CD14-positive monocyte (primary cell): ENCODE measurements at regions not wholly inside any gene's neighbourhood (a gene's known extent, or its start where the extent isn't known, plus 50 kb on each side); places are given as distances from the start of the nearest gene placed in this dataset.

Source experiments
- DNase-seq, 3 donors: peaks; one replicate each; pipeline ENCODE4 v3.0.0-alpha.2; 2011 to 2022
- H2AFZ ChIP-seq: 2 replicates; pipeline ENCODE4 v1.6.0; 2012; ENCODE audit warnings: mild to moderate bottlenecking, low read depth, low read length, inconsistent platforms; ENCODE audit not compliant: insufficient read depth, poor library complexity, severe bottlenecking
- H3K27ac ChIP-seq, 2 donors: 1 replicate in 1 of 2; 2 replicates in 1 of 2; pipeline ENCODE4 v1.5.1; 2012 to 2013; ENCODE audit warnings: low read length in 2 of 2, control low read depth in 1 of 2, inconsistent platforms in 1 of 2, low read depth in 1 of 2, mild to moderate bottlenecking in 1 of 2
- H3K27me3 ChIP-seq, 2 donors: one replicate each; pipeline versions ENCODE4 v1.6.0 to v1.6.1; 2011 to 2013; ENCODE audit warnings: low read length in 2 of 2; ENCODE audit not compliant: control insufficient read depth in 2 of 2, insufficient read depth in 2 of 2
- H3K36me3 ChIP-seq, 2 donors: replicated peaks in 1 of 2; 1 replicate in 1 of 2; 2 replicates in 1 of 2; pipeline versions ENCODE4 v1.5.1 to v1.6.1; 2012 to 2013; ENCODE audit warnings: low read length in 2 of 2, control low read depth in 1 of 2, inconsistent platforms in 1 of 2, mild to moderate bottlenecking in 1 of 2; ENCODE audit not compliant: insufficient read depth in 2 of 2, control insufficient read depth in 1 of 2
- H3K4me1 ChIP-seq, 2 donors: 1 replicate in 1 of 2; 2 replicates in 1 of 2; pipeline versions ENCODE4 v1.5.1 to v1.6.1; 2012 to 2013; ENCODE audit warnings: low read length in 2 of 2, control low read depth in 1 of 2, inconsistent platforms in 1 of 2, mild to moderate bottlenecking in 1 of 2, moderate library complexity in 1 of 2; ENCODE audit not compliant: insufficient read depth in 2 of 2, control insufficient read depth in 1 of 2
- H3K4me2 ChIP-seq: replicated peaks from 2 replicates; pipeline ENCODE3; 2012; ENCODE audit warnings: low read length, moderate library complexity, mild to moderate bottlenecking; ENCODE audit not compliant: poor library complexity, severe bottlenecking; ENCODE audit errors: extremely low read depth
- H3K4me3 ChIP-seq, 3 experiments: fragments of 200-600 bp in 1 of 3; sonication (generic) in 1 of 3; replicated peaks in 1 of 3; 1 replicate in 2 of 3; 2 replicates in 1 of 3; pipeline ENCODE4 v1.5.1; 2011 to 2013; ENCODE audit warnings: low read length in 3 of 3, mild to moderate bottlenecking in 3 of 3, control low read depth in 2 of 3, low read depth in 2 of 3, inconsistent platforms in 1 of 3, moderate library complexity in 1 of 3
- H3K79me2 ChIP-seq: 2 replicates; pipeline ENCODE4 v1.6.0; 2012; ENCODE audit warnings: mild to moderate bottlenecking, control low read depth, inconsistent platforms, low read length, moderate library complexity; ENCODE audit not compliant: insufficient read depth
- H3K9ac ChIP-seq: 2 replicates; pipeline ENCODE4 v1.6.0; 2017; ENCODE audit warnings: low read length, mild to moderate bottlenecking; ENCODE audit not compliant: insufficient read depth, poor library complexity, severe bottlenecking
- H3K9me3 ChIP-seq, 2 donors: replicated peaks in 1 of 2; 1 replicate in 1 of 2; 2 replicates in 1 of 2; pipeline versions ENCODE4 v1.5.1 to v1.6.1; 2012 to 2013; ENCODE audit warnings: low read length in 2 of 2, control low read depth in 1 of 2; ENCODE audit not compliant: control insufficient read depth in 1 of 2, insufficient read depth in 1 of 2
- H4K20me1 ChIP-seq: 2 replicates; pipeline ENCODE4 v1.6.0; 2012; ENCODE audit warnings: mild to moderate bottlenecking, low read length, control low read depth, moderate library complexity; ENCODE audit not compliant: insufficient read depth
- H3K27ac Mint-ChIP-seq, 7 donors: one replicate each; pipeline ENCODE4 v1.8.0; 2020; ENCODE audit warnings: mild to moderate bottlenecking in 7 of 7, mixed read lengths in 7 of 7, moderate library complexity in 6 of 7, inconsistent platforms in 2 of 7
- H3K27me3 Mint-ChIP-seq, 3 donors: one replicate each; pipeline ENCODE4 v1.8.0; 2021 to 2022; ENCODE audit warnings: low read depth in 3 of 3, mild to moderate bottlenecking in 3 of 3, mixed read lengths in 3 of 3, moderate library complexity in 3 of 3, inconsistent platforms in 1 of 3
- H3K36me3 Mint-ChIP-seq, 2 donors: one replicate each; pipeline ENCODE4 v1.8.0; 2020; ENCODE audit warnings: mixed read lengths in 2 of 2, inconsistent platforms in 1 of 2, mild to moderate bottlenecking in 1 of 2
- H3K4me1 Mint-ChIP-seq: one replicate; pipeline ENCODE4 v1.8.0; 2020; ENCODE audit warnings: mild to moderate bottlenecking, mixed read lengths
- H3K4me3 Mint-ChIP-seq, 2 donors: one replicate each; pipeline ENCODE4 v1.8.0; 2020; ENCODE audit warnings: mild to moderate bottlenecking in 2 of 2, mixed read lengths in 2 of 2, moderate library complexity in 1 of 2
- H3K9me3 Mint-ChIP-seq, 7 donors: one replicate each; pipeline ENCODE4 v1.8.0; 2020 to 2022; ENCODE audit warnings: mixed read lengths in 7 of 7, mild to moderate bottlenecking in 6 of 7, moderate library complexity in 6 of 7, inconsistent platforms in 2 of 7
- CTCF ChIP-seq: fragments of 200-600 bp; IDR thresholded peaks from one replicate; pipeline ENCODE4 v1.8.0; 2022; ENCODE audit warnings: antibody characterized with exemption, mild to moderate bottlenecking
- WGBS: methylation state at CpG from one replicate; pipeline ENCODE4 v1.1.5; 2013; ENCODE audit warnings: missing lambda C conversion rate; ENCODE audit not compliant: insufficient coverage; 5-methylcytosine and 5-hydroxymethylcytosine counted together
- intact Hi-C, 2 donors: fragments of 100-400 bp; cut with micrococcal nuclease; formaldehyde crosslinking; loops; one replicate each; pipeline versions ENCODE4 v1.15.0 to v1.15.1; 2023

GRCh38 chr20:9911519-9911918, 72.6 kb upstream of the PAK5 start:
- Mint-ChIP-seq H3K27me3 (peaks cover 9 to 15% (median 10%) of the 10 kb centered on the region in 3 donors), H3K4me1 (no peaks in the 10 kb centered on the region), H3K4me3 (no peak overlapping the region), H3K27ac (no peak overlapping the region), H3K9me3 (peaks cover 0 to 2% (median 0%) of the 10 kb centered on the region in 7 donors), H3K36me3 (no peaks in the 10 kb centered on the region)
- peaks cover 0 to 5% of the 10 kb centered on the region in 2 donors for H3K27me3 ChIP-seq
- no peak overlapping the region for H3K4me3 ChIP-seq
- no peaks in the 10 kb centered on the region for H3K36me3 ChIP-seq
- no peak overlapping the region for H2AFZ ChIP-seq
- no peak overlapping the region for H3K4me2 ChIP-seq
- 0% methylated on average over 1 of the region's 3 CpGs for WGBS
- no peaks in the 10 kb centered on the region for H3K79me2 ChIP-seq
- no peak for DNase-seq
- H3K9me3 ChIP-seq = no peaks in the 10 kb centered on the region
- H3K9ac ChIP-seq = no peak overlapping the region
- H4K20me1 ChIP-seq = no peaks in the 10 kb centered on the region
- no peak for TF ChIP-seq CTCF
- intact Hi-C loops = loop anchor here (5.0 to 10.0 kb wide), 2 partner anchors 294 to 507 kb away; no protein-coding TSS in a partner anchor
- no peaks in the 10 kb centered on the region for H3K4me1 ChIP-seq
- H3K27ac ChIP-seq = no peak overlapping the region

- H4K20me1 ChIP-seq = no peaks in the 10 kb centered on the region
- Mint-ChIP-seq H3K27me3 (peaks cover 9 to 17% (median 10%) of the 10 kb centered on the region in 3 donors), H3K9me3 (peaks cover 0 to 2% (median 0%) of the 10 kb centered on the region in 7 donors), H3K4me1 (no peaks in the 10 kb centered on the region), H3K36me3 (no peaks in the 10 kb centered on the region), H3K27ac (no peak overlapping the region), H3K4me3 (no peak overlapping the region)
- no peaks in the 10 kb centered on the region for H3K79me2 ChIP-seq
- H3K27ac ChIP-seq = no peak overlapping the region
- H3K9me3 ChIP-seq = no peaks in the 10 kb centered on the region
- intact Hi-C loops = no loop called here
- no peak for DNase-seq
- H2AFZ ChIP-seq = no peak overlapping the region
- no peak overlapping the region for H3K4me2 ChIP-seq
- H3K4me3 ChIP-seq = no peak overlapping the region
- H3K9ac ChIP-seq = no peak overlapping the region
- peaks cover 0 to 6% of the 10 kb centered on the region in 2 donors for H3K27me3 ChIP-seq
- H3K36me3 ChIP-seq = no peaks in the 10 kb centered on the region
- H3K4me1 ChIP-seq = no peaks in the 10 kb centered on the region
- TF ChIP-seq CTCF = no peak
These were observed 70.3 kb upstream of the PAK5 start for GRCh38 chr20:9909167-9909566.
